ENCODE measurements at regions not wholly inside any gene's neighbourhood (a gene's known extent, or its start where the extent isn't known, plus 50 kb on each side); places are given as distances from the start of the nearest gene placed in this dataset.
A peak's percentile ranks its signal among the peaks of the same experiment; 100 is the strongest.

DNA sequence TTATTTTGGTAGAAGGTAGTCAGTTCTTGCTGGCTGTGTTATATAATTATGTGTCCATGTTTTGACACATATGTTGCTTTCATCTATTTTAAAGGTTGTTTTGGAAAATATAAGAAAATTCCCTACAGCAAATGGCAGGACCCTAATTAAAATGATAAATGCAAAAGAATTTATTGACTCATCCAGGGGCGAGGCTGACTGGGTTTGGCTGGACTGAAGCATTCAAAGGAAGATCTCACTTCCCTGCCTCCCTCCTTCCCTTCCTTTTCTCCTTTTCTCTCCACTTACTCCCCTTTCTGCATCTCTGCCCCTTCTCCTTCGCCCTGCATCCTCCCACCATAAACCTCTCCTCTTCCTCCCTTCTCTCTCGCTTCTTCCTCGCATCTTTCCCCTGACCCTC, 129.6 kb downstream of the SNAPC1 start:
- peaks cover 0 to 3% (median 0%) of the 10 kb centered on the region in 9 donors for H3K4me1 ChIP-seq
- DNase-seq (no peak), ATAC-seq (no peak)
- no peaks in the 10 kb centered on the region for H3K36me3 ChIP-seq
- H3K27me3 ChIP-seq = peaks cover 0 to 19% (median 6%) of the 10 kb centered on the region in 7 donors
- no peaks in the 10 kb centered on the region for H3K9me3 ChIP-seq
- TF ChIP-seq, protein P1, sequence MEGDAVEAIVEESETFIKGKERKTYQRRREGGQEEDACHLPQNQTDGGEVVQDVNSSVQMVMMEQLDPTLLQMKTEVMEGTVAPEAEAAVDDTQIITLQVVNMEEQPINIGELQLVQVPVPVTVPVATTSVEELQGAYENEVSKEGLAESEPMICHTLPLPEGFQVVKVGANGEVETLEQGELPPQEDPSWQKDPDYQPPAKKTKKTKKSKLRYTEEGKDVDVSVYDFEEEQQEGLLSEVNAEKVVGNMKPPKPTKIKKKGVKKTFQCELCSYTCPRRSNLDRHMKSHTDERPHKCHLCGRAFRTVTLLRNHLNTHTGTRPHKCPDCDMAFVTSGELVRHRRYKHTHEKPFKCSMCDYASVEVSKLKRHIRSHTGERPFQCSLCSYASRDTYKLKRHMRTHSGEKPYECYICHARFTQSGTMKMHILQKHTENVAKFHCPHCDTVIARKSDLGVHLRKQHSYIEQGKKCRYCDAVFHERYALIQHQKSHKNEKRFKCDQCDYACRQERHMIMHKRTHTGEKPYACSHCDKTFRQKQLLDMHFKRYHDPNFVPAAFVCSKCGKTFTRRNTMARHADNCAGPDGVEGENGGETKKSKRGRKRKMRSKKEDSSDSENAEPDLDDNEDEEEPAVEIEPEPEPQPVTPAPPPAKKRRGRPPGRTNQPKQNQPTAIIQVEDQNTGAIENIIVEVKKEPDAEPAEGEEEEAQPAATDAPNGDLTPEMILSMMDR (IDR thresholded peaks at IDR 0.05) = no peak
- no peak overlapping the region for H3K4me3 ChIP-seq
- 74 to 85% methylated on average over 4 of the region's 4 CpGs for WGBS, 2 donors
- H3K27ac ChIP-seq = no peak overlapping the region
- intact Hi-C loops (cut with DNase I) = loop anchor here in 7 of 10 donors (5.0 to 10.0 kb wide), 2 partner anchors 233 to 235 kb away; no protein-coding TSS in a partner anchor

DNA sequence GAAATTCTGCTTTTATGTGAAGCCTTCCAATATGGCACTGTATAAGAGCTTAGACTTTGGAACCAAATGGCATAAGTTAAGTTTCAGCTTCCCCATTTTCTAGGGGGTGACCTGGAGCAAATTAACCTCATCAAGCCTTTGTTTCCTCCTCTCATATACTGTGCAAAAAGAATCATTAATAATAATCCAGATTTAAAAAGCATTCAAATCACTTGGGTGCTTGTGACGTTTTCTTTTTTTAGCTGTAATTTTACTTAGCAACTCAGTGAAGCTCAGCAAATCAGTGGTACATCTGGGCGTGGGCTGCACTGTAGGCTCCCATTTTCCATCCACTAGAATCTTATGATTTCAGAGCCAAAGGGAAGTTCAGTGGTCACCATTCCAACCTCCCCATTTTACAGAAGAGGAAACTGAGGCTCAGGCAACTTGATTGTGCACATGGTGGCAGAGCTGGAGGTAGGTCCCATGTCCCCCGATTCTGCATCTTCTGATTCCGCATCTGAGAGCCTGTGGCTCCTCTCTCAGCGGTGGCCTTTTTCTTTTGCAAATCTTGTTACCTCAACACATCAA, 131.2 kb downstream of the SNAPC1 start:
- TF ChIP-seq, protein P1 (IDR thresholded peaks at IDR 0.05) = no peak
- Histone ChIP-seq H3K4me1 (peaks cover 0 to 3% (median 0%) of the 10 kb centered on the region in 9 donors), H3K27me3 (peaks cover 0 to 19% (median 6%) of the 10 kb centered on the region in 7 donors), H3K4me3 (no peak overlapping the region), H3K9me3 (no peaks in the 10 kb centered on the region), H3K27ac (no peak overlapping the region), H3K36me3 (no peaks in the 10 kb centered on the region)
- no peak for ATAC-seq
- WGBS, 2 donors = 82 to 84% methylated on average over 5 of the region's 5 CpGs
- no peak for DNase-seq
- intact Hi-C loops (cut with DNase I) = loop anchor here in 7 of 10 donors (5.0 to 10.0 kb wide), 2 partner anchors 231 to 234 kb away; no protein-coding TSS in a partner anchor

GRCh38 chr14:61894452-61895077, 132.3 kb downstream of the SNAPC1 start:
- Histone ChIP-seq H3K4me3 (no peak overlapping the region), H3K27me3 (peaks cover 0 to 19% (median 3%) of the 10 kb centered on the region in 7 donors), H3K27ac (no peak overlapping the region), H3K9me3 (no peaks in the 10 kb centered on the region), H3K4me1 (peaks cover 0 to 3% (median 0%) of the 10 kb centered on the region in 9 donors), H3K36me3 (no peaks in the 10 kb centered on the region)
- 41 to 45% methylated on average over 5 of the region's 5 CpGs for WGBS, 2 donors
- DNase-seq = peak; percentile 24 to 48
- TF ChIP-seq, protein P1 (IDR thresholded peaks at IDR 0.05) = peak in 8 of 9 donors; percentile 29 to 71 (median 61)
- peak in 1 of 8 donors; percentile 65 for ATAC-seq
- intact Hi-C loops (cut with DNase I) = loop anchor here (2.0 to 10.0 kb wide), 4 partner anchors 230 to 234 kb away; no protein-coding TSS in a partner anchor

DNA sequence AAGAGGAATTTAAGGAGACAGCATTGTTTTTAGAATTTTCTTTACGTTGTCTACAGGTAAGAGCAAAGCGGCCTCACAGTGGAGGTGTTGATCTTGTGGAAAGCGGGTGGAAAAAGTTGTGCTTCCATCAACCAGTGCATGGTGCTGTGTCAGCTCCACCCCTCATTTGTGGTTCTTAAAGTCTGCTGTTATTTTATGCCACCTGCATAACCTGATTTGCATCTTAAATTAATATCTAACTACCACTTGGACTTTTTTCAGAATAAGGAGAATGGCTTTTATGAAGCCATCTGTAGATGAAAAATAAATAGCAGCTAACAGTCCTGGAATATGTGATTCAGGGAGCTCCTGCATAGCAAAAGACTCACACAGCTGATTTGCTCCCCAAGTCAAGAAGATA, 135.1 kb downstream of the SNAPC1 start:
- Histone ChIP-seq H3K36me3 (no peaks in the 10 kb centered on the region), H3K4me3 (no peak overlapping the region), H3K4me1 (no peaks in the 10 kb centered on the region), H3K27me3 (peaks cover 0 to 8% (median 0%) of the 10 kb centered on the region in 7 donors), H3K27ac (no peak overlapping the region), H3K9me3 (no peaks in the 10 kb centered on the region)
- ATAC-seq = no peak
- DNase-seq = no peak
- 91 to 92% methylated on average over 3 of the region's 3 CpGs for WGBS, 2 donors
- TF ChIP-seq, protein P1 (IDR thresholded peaks at IDR 0.05) = no peak
- intact Hi-C loops (cut with DNase I) = loop anchor here in 6 of 10 donors (5.0 to 10.0 kb wide), 2 partner anchors 228 to 230 kb away; no protein-coding TSS in a partner anchor

Data from heart right ventricle (tissue), 16 donors.